T-cell (primary cell): ENCODE measurements at regions not wholly inside any gene's neighbourhood (a gene's known extent, or its start where the extent isn't known, plus 50 kb on each side); places are given as distances from the start of the nearest gene placed in this dataset.
A peak's percentile ranks its signal among the peaks of the same experiment; 100 is the strongest.

Experiments used
- ATAC-seq, 4 experiments: fragments of 200-7000 bp in 3 of 4; fragments of 150-1000 bp in 1 of 4; cut with Tn5 transposase; replicated peaks in 1 of 4; 1 replicate in 3 of 4; 2 replicates in 1 of 4; pipeline ENCODE4 v1.10.0; 2021; ENCODE audit warnings: moderate library complexity in 3 of 4, mild to moderate bottlenecking in 2 of 4, moderate number of reproducible peaks in 1 of 4
- CTCF ChIA-PET, 2 donors: fragments of 300-600 bp; sonication (Branson Sonifier 250); formaldehyde crosslinking; loops; one replicate each; lab custom pipeline; 2022; ENCODE audit warnings: antibody characterized with exemption in 2 of 2; lab: Charles Lee
- POLR2A ChIA-PET, 2 donors: fragments of 300-600 bp; sonication (Branson Sonifier 250); formaldehyde crosslinking; loops; one replicate each; lab custom pipeline; 2022; ENCODE audit warnings: antibody characterized with exemption in 2 of 2; lab: Charles Lee
- DNase-seq, 35 experiments: peaks; one replicate each; pipeline versions ENCODE4 v3.0.0 to v3.0.0-alpha.2; 2013 to 2023
- H3K27ac ChIP-seq: one replicate; pipeline ENCODE4 v1.5.1; 2013; ENCODE audit warnings: low read length
- H3K27me3 ChIP-seq, 2 experiments: replicated peaks in 1 of 2; 1 replicate in 1 of 2; 2 replicates in 1 of 2; pipeline versions ENCODE4 v1.6.1 to v1.7.0; 2013; ENCODE audit warnings: low read length in 1 of 2, mixed read lengths in 1 of 2; ENCODE audit not compliant: control insufficient read depth in 2 of 2, insufficient read depth in 2 of 2; ENCODE audit errors: extremely low read depth in 1 of 2
- H3K36me3 ChIP-seq, 2 donors: 1 replicate in 1 of 2; 2 replicates in 1 of 2; pipeline versions ENCODE4 v1.6.1 to v1.7.0; 2013; ENCODE audit warnings: low read length in 1 of 2; ENCODE audit not compliant: control insufficient read depth in 2 of 2, insufficient read depth in 1 of 2; ENCODE audit errors: extremely low read depth in 1 of 2
- H3K4me1 ChIP-seq, 2 experiments: 1 replicate in 1 of 2; 2 replicates in 1 of 2; pipeline versions ENCODE4 v1.6.1 to v1.7.0; 2013; ENCODE audit warnings: low read length in 2 of 2, mixed read lengths in 1 of 2; ENCODE audit not compliant: insufficient read depth in 2 of 2, control insufficient read depth in 1 of 2; ENCODE audit errors: extremely low read depth in 1 of 2
- H3K4me3 ChIP-seq, 2 donors: 1 replicate in 1 of 2; 2 replicates in 1 of 2; pipeline versions ENCODE4 v1.5.1 to v1.7.0; 2013; ENCODE audit warnings: mild to moderate bottlenecking in 2 of 2, low read length in 1 of 2, moderate library complexity in 1 of 2; ENCODE audit not compliant: control insufficient read depth in 1 of 2; ENCODE audit errors: extremely low read depth in 1 of 2
- H3K9me3 ChIP-seq: 2 replicates; pipeline ENCODE4 v1.7.0; 2013
- H3K27ac Mint-ChIP-seq, 2 donors: one replicate each; pipeline ENCODE4 v1.8.0; 2020 to 2021; ENCODE audit warnings: mild to moderate bottlenecking in 2 of 2, mixed read lengths in 2 of 2
- H3K27me3 Mint-ChIP-seq, 2 donors: one replicate each; pipeline ENCODE4 v1.8.0; 2021 to 2022; ENCODE audit warnings: mixed read lengths in 2 of 2
- H3K36me3 Mint-ChIP-seq: one replicate; pipeline ENCODE4 v1.8.0; 2021; ENCODE audit warnings: mixed read lengths
- H3K4me1 Mint-ChIP-seq, 3 donors: one replicate each; pipeline ENCODE4 v1.8.0; 2020 to 2022; ENCODE audit warnings: mixed read lengths in 3 of 3, mild to moderate bottlenecking in 1 of 3
- H3K4me3 Mint-ChIP-seq, 3 donors: one replicate each; pipeline ENCODE4 v1.8.0; 2020 to 2022; ENCODE audit warnings: mild to moderate bottlenecking in 3 of 3, mixed read lengths in 3 of 3, moderate library complexity in 3 of 3
- H3K9me3 Mint-ChIP-seq, 3 donors: one replicate each; pipeline ENCODE4 v1.8.0; 2020 to 2022; ENCODE audit warnings: mixed read lengths in 3 of 3
- WGBS: methylation state at CpG from one replicate; pipeline ENCODE4 v1.1.5; 2013; ENCODE audit warnings: missing lambda C conversion rate; ENCODE audit not compliant: insufficient coverage; 5-methylcytosine and 5-hydroxymethylcytosine counted together

DNA sequence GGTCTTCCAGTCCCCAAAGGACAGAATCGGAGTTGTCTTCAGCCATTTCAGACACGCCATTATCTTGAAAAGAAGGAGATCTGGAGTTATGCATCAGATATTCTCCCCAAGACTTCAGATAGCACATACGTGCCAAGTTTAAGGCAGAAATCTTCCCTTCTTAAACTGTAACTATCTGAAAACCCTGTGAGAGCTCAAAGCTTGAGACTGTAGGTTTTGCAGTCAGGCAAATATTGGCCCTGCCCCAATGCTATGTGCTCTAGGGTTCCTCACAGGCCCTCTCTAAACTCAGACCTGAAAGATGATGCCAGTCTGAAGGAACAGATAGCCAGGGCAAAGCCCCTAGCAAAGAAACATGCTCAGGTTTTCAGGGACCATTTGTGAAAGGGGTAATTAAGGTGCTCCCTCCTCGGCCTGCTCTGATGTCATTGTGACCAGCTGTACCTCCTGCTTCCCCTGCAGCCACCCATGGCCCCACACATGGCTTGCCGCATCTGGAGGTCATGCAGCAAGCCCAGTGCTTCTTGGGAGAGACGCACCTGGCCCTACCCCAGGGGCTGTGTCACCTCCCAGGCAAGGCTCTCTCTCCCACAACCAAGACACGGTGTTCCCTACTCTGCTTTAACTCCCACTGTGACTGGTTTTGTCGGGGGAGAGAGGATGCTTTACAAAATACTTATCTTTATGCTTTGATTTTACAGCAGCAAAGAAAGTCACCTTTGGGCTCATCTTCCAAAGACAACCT, 53.4 kb upstream of the POMGNT2 start:
- no peak overlapping the region for H3K27ac ChIP-seq
- no peaks in the 10 kb centered on the region for H3K36me3 ChIP-seq
- ATAC-seq (no peak), DNase-seq (no peak)
- peaks cover 37 to 51% (median 46%) of the 10 kb centered on the region in 3 donors for H3K4me1 Mint-ChIP-seq
- no peaks in the 10 kb centered on the region for H3K36me3 Mint-ChIP-seq
- no peak overlapping the region for H3K4me3 Mint-ChIP-seq
- POLR2A ChIA-PET = no interaction called here
- peaks cover 0 to 2% of the 10 kb centered on the region in 2 donors for H3K27me3 Mint-ChIP-seq
- H3K9me3 Mint-ChIP-seq = no peaks in the 10 kb centered on the region
- H3K27ac Mint-ChIP-seq = peak overlapping the region in 1 of 2 donors; percentile 34
- no peak overlapping the region for H3K4me3 ChIP-seq
- H3K9me3 ChIP-seq = no peaks in the 10 kb centered on the region
- 95% methylated on average over 3 of the region's 8 CpGs for WGBS
- peaks cover 0 to 3% of the 10 kb centered on the region in 2 experiments for H3K27me3 ChIP-seq
- H3K4me1 ChIP-seq = peaks cover 27 to 39% of the 10 kb centered on the region in 2 experiments
- CTCF ChIA-PET = no interaction called here

DNA sequence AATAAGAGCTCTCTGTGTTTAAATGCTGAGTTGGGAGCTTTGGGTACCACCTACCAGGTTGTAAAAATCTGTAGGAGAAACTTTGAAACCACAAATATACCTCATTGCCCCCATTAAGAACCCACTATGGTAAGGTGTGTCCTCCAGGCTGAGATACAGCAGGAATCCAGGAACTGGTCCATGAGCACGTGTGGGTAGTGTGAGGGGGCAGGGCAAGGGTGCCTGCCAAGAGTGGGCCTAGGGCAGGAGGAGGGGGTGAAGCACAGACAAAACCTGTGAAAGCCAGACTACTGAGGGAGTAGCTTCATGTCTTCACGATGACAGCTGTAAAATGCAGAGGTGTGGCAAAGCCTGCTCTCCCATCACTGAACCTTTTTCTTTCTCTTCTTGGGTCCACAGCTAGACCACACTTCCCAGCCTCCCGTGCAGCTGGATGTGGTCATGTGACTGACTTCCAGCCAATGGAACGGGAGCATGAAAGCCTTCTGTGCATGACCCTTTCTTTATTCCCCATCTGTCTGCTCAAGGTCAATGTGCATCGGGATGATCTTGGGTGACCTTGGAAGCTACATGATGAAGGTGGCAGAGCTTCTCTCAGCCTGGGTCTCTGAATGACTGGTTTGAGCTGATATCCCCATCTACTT, 51.1 kb upstream of the POMGNT2 start:
- POLR2A ChIA-PET = interaction anchor here in 1 of 2 donors (1.7 kb wide), 1 partner anchor 23 kb away, joined by 3 read pairs; no protein-coding TSS in a partner anchor

DNA sequence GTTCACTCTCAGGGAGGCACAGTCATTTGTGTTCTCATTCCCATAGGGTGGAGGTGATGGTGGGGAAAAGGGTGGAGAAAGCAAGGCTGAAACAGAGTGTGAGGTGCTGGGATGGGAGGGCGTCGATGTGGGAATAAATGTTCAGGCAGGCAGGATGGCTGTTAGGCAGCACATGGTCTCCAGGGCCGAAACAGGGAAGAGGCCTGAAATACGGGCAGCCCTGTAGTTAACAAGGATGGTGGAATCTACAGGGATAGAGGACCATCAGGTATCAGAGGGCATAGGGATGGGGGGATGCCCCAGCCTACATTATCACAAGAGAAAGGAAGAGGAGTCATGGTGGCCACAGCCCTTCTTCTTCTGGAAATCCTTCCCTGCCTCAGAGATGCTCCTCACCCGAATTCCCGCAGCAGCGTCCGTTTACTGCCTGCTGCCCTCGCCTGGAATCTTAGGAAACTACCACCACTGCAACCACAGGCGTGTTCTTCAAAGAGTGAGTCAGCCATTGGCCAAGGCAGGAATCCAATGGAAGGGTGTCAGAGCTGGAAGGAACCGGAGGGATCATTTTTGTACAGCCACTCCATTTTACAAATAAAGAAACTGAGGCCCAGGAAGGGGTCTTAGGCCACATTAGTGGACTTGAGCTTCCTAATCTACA, 49.7 kb upstream of the POMGNT2 start:
- no peaks in the 10 kb centered on the region for H3K36me3 Mint-ChIP-seq
- peak overlapping the region in 1 of 3 donors; percentile 57 for H3K4me3 Mint-ChIP-seq
- H3K9me3 Mint-ChIP-seq = no peaks in the 10 kb centered on the region
- Histone ChIP-seq H3K4me1 (peaks cover 9 to 11% of the 10 kb centered on the region in 2 experiments), H3K27ac (no peak overlapping the region), H3K9me3 (no peaks in the 10 kb centered on the region), H3K4me3 (no peak overlapping the region), H3K27me3 (peaks cover 0 to 3% of the 10 kb centered on the region in 2 experiments), H3K36me3 (no peaks in the 10 kb centered on the region)
- DNase-seq = no peak
- 93% methylated on average over 2 of the region's 11 CpGs for WGBS
- H3K4me1 Mint-ChIP-seq = peaks cover 12 to 23% (median 20%) of the 10 kb centered on the region in 3 donors
- peaks cover 0 to 6% of the 10 kb centered on the region in 2 donors for H3K27me3 Mint-ChIP-seq
- H3K27ac Mint-ChIP-seq = peak overlapping the region in 1 of 2 donors; percentile 68
- CTCF ChIA-PET = no interaction called here
- ATAC-seq = no peak
- POLR2A ChIA-PET = interaction anchor here in 1 of 2 donors (1.7 kb wide), 1 partner anchor 25 kb away, joined by 3 read pairs; no protein-coding TSS in a partner anchor

More for the DNA sequence above, 51.1 kb upstream of the POMGNT2 start:
- Mint-ChIP-seq H3K4me3 (no peak overlapping the region), H3K4me1 (peaks cover 13 to 27% (median 23%) of the 10 kb centered on the region in 3 donors), H3K27ac (peak overlapping the region in 1 of 2 donors; percentile 71), H3K27me3 (peaks cover 0 to 6% of the 10 kb centered on the region in 2 donors), H3K36me3 (no peaks in the 10 kb centered on the region), H3K9me3 (no peaks in the 10 kb centered on the region)
- ATAC-seq (no peak), DNase-seq (no peak)
- 86% methylated on average over 2 of the region's 5 CpGs for WGBS
- CTCF ChIA-PET = interaction anchor here in 1 of 2 donors (0.7 kb wide), 1 partner anchor 190 kb away, joined by 3 read pairs; no protein-coding TSS in a partner anchor
- H3K36me3 ChIP-seq = no peaks in the 10 kb centered on the region
- peaks cover 10 to 15% of the 10 kb centered on the region in 2 experiments for H3K4me1 ChIP-seq
- no peak overlapping the region for H3K27ac ChIP-seq
- H3K4me3 ChIP-seq = no peak overlapping the region
- no peaks in the 10 kb centered on the region for H3K9me3 ChIP-seq
- H3K27me3 ChIP-seq = peaks cover 0 to 3% of the 10 kb centered on the region in 2 experiments
